Liver (tissue), 8 donors: ENCODE measurements at regions not wholly inside any gene's neighbourhood (a gene's known extent, or its start where the extent isn't known, plus 50 kb on each side); places are given as distances from the start of the nearest gene placed in this dataset.

Experiments used
- DNase-seq: peaks from one replicate; pipeline ENCODE4 v3.0.0-alpha.2; 2017; ENCODE audit warnings: low spot score
- H3K27ac ChIP-seq, 2 donors: one replicate each; pipeline ENCODE4 v1.7.0; 2013; ENCODE audit warnings: inconsistent platforms in 2 of 2, low read length in 2 of 2, control low read depth in 1 of 2, low read depth in 1 of 2, mild to moderate bottlenecking in 1 of 2
- H3K27me3 ChIP-seq, 4 donors: one replicate each; pipeline versions ENCODE4 v1.6.1 to v1.7.0; 2013; ENCODE audit warnings: low read length in 3 of 4, inconsistent platforms in 1 of 4, mild to moderate bottlenecking in 1 of 4, moderate library complexity in 1 of 4; ENCODE audit not compliant: control insufficient read depth in 4 of 4, insufficient read depth in 4 of 4
- H3K36me3 ChIP-seq, 4 donors: one replicate each; pipeline versions ENCODE4 v1.6.1 to v1.7.0; 2013; ENCODE audit warnings: low read length in 3 of 4, mild to moderate bottlenecking in 3 of 4, low read depth in 1 of 4, moderate library complexity in 1 of 4; ENCODE audit not compliant: control insufficient read depth in 4 of 4, insufficient read depth in 3 of 4
- H3K4me1 ChIP-seq, 4 donors: one replicate each; pipeline versions ENCODE4 v1.6.1 to v1.7.0; 2013; ENCODE audit warnings: low read length in 3 of 4, mild to moderate bottlenecking in 3 of 4, moderate library complexity in 1 of 4; ENCODE audit not compliant: control insufficient read depth in 4 of 4, insufficient read depth in 4 of 4
- H3K4me3 ChIP-seq, 3 donors: one replicate each; pipeline versions ENCODE4 v1.6.1 to v1.7.0; 2013; ENCODE audit warnings: low read length in 3 of 3, control low read depth in 1 of 3, low read depth in 1 of 3, mild to moderate bottlenecking in 1 of 3
- H3K9ac ChIP-seq, 2 donors: one replicate each; pipeline ENCODE4 v1.7.0; 2013; ENCODE audit warnings: low read length in 2 of 2, mild to moderate bottlenecking in 2 of 2, moderate library complexity in 2 of 2, control low read depth in 1 of 2, low read depth in 1 of 2
- H3K9me3 ChIP-seq, 4 donors: one replicate each; pipeline versions ENCODE4 v1.6.1 to v1.7.0; 2013; ENCODE audit warnings: low read length in 3 of 4; ENCODE audit not compliant: control insufficient read depth in 4 of 4
- EGR1 ChIP-seq, 2 donors: IDR thresholded peaks; 2 replicates each; pipeline ENCODE4 v1.6.1; 2016 to 2018; ENCODE audit warnings: antibody characterized with exemption in 2 of 2, low read depth in 2 of 2
- FOXA1 ChIP-seq: IDR thresholded peaks from 2 replicates; pipeline ENCODE4 v1.6.1; 2016; ENCODE audit warnings: antibody characterized with exemption
- FOXA2 ChIP-seq: IDR thresholded peaks from 2 replicates; pipeline ENCODE4 v1.6.1; 2016; ENCODE audit warnings: antibody characterized with exemption
- GABPA ChIP-seq, 2 donors: IDR thresholded peaks in 1 of 2; conservative IDR thresholded peaks in 1 of 2; 2 replicates each; pipeline ENCODE4 v1.6.1; 2016; ENCODE audit warnings: antibody characterized with exemption in 2 of 2, mild to moderate bottlenecking in 1 of 2, moderate library complexity in 1 of 2
- HNF4G ChIP-seq: IDR thresholded peaks from 2 replicates; pipeline ENCODE4 v1.6.1; 2016; ENCODE audit warnings: antibody characterized with exemption
- JUND ChIP-seq, 2 donors: IDR thresholded peaks; 2 replicates each; pipeline ENCODE4 v1.6.1; 2016; ENCODE audit warnings: antibody characterized with exemption in 2 of 2
- NR2F2 ChIP-seq: IDR thresholded peaks from 2 replicates; pipeline ENCODE4 v1.6.1; 2016; ENCODE audit warnings: antibody characterized with exemption
- RAD21 ChIP-seq, 2 donors: IDR thresholded peaks; 2 replicates each; pipeline ENCODE4 v1.6.1; 2016; ENCODE audit warnings: antibody characterized with exemption in 2 of 2, mild to moderate bottlenecking in 2 of 2
- RXRA ChIP-seq, 2 donors: IDR thresholded peaks; 2 replicates each; pipeline ENCODE4 v1.6.1; 2017 to 2018; ENCODE audit warnings: antibody characterized with exemption in 2 of 2, mild to moderate bottlenecking in 1 of 2
- TAF1 ChIP-seq: conservative IDR thresholded peaks from 2 replicates; pipeline ENCODE4 v1.6.1; 2016; ENCODE audit warnings: antibody characterized with exemption, mild to moderate bottlenecking
- YY1 ChIP-seq: IDR thresholded peaks from 2 replicates; pipeline ENCODE4 v1.6.1; 2016; ENCODE audit warnings: antibody characterized with exemption, mild to moderate bottlenecking
- WGBS: extraction: QIAGEN DNeasy Blood & Tissue Kit; methylation state at CpG from one replicate; pipeline ENCODE4 v1.1.7; 2013; 5-methylcytosine and 5-hydroxymethylcytosine counted together
- TF ChIP-seq, protein P1 (sequence below): fragments of 150-350 bp; IDR thresholded peaks from 2 replicates; pipeline ENCODE4 v1.5.1; 2017; ENCODE audit warnings: improper control_type of control experiment, low read depth, low read length; ENCODE audit not compliant: missing input control
- TF ChIP-seq, protein P2 (sequence below): IDR thresholded peaks from 2 replicates; pipeline ENCODE4 v1.6.1; 2016; ENCODE audit warnings: antibody characterized with exemption
- TF ChIP-seq, protein P3 (sequence below): IDR thresholded peaks from 2 replicates; pipeline ENCODE4 v1.6.1; 2016; ENCODE audit warnings: antibody characterized with exemption
- TF ChIP-seq, protein P4 (sequence below): IDR thresholded peaks from 2 replicates; pipeline ENCODE4 v1.6.1; 2016; ENCODE audit warnings: antibody characterized with exemption, mild to moderate bottlenecking
- donor health status: healthy.
- donor health status: healthy.
- donor health status: healthy.
- donor health status: healthy.
- donor health status: healthy.

GRCh38 chr16:51228097-51228659 is 77.1 kb upstream of the SALL1 start:
- DNase-seq, result no peak
- no peaks in the 10 kb centered on the region for H3K27me3 ChIP-seq
- 84% methylated on average over 8 of the region's 8 CpGs for WGBS
- H3K27ac ChIP-seq, result no peak overlapping the region
- H3K36me3 ChIP-seq, result no peaks in the 10 kb centered on the region
- no peak overlapping the region for H3K9ac ChIP-seq
- no peaks in the 10 kb centered on the region for H3K9me3 ChIP-seq
- no peak overlapping the region for H3K4me3 ChIP-seq
- H3K4me1 ChIP-seq, result no peaks in the 10 kb centered on the region
- no peak for TF ChIP-seq JUND (IDR thresholded peaks at IDR 0.05)
- TF ChIP-seq, protein P1, sequence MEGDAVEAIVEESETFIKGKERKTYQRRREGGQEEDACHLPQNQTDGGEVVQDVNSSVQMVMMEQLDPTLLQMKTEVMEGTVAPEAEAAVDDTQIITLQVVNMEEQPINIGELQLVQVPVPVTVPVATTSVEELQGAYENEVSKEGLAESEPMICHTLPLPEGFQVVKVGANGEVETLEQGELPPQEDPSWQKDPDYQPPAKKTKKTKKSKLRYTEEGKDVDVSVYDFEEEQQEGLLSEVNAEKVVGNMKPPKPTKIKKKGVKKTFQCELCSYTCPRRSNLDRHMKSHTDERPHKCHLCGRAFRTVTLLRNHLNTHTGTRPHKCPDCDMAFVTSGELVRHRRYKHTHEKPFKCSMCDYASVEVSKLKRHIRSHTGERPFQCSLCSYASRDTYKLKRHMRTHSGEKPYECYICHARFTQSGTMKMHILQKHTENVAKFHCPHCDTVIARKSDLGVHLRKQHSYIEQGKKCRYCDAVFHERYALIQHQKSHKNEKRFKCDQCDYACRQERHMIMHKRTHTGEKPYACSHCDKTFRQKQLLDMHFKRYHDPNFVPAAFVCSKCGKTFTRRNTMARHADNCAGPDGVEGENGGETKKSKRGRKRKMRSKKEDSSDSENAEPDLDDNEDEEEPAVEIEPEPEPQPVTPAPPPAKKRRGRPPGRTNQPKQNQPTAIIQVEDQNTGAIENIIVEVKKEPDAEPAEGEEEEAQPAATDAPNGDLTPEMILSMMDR, result no peak
- no peak for TF ChIP-seq YY1
- no peak for TF ChIP-seq RXRA (IDR thresholded peaks at IDR 0.05)
- TF ChIP-seq NR2F2, result no peak
- TF ChIP-seq, protein P2, sequence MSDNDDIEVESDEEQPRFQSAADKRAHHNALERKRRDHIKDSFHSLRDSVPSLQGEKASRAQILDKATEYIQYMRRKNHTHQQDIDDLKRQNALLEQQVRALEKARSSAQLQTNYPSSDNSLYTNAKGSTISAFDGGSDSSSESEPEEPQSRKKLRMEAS, result no peak
- no peak for TF ChIP-seq FOXA1
- TF ChIP-seq GABPA (IDR thresholded peaks at IDR 0.05 in 1 of 2, conservative IDR thresholded peaks at IDR 0.05 in 1 of 2), result no peak
- TF ChIP-seq TAF1, result no peak
- TF ChIP-seq HNF4G, result no peak
- TF ChIP-seq, protein P3, sequence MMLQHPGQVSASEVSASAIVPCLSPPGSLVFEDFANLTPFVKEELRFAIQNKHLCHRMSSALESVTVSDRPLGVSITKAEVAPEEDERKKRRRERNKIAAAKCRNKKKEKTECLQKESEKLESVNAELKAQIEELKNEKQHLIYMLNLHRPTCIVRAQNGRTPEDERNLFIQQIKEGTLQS, result no peak

DNA sequence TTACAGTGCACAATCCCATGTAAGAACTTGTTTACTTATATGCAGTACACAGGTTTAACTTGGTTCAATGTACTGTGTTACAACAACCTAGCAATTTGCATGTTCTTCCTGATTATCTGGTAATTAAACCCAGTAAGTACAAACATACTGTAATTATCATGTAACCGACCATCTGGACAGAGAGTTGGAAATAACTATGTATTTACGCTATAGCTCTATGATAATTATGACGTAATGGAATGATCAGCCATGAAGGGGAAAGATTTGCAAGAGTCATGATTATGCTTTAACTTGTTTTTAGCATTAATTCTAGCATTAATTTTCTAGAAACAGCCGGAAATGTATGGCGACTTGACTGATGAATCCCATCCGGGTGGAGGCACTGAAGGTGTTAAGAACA is 74.8 kb upstream of the SALL1 start:
- Histone ChIP-seq H3K27me3 (no peaks in the 10 kb centered on the region), H3K4me1 (no peaks in the 10 kb centered on the region), H3K27ac (no peak overlapping the region), H3K4me3 (no peak overlapping the region), H3K9me3 (no peaks in the 10 kb centered on the region), H3K36me3 (no peaks in the 10 kb centered on the region), H3K9ac (no peak overlapping the region)
- DNase-seq, result no peak
- WGBS, result 80% methylated on average over 6 of the region's 6 CpGs
- TF ChIP-seq RAD21 (IDR thresholded peaks at IDR 0.05), result no peak
- no peak for TF ChIP-seq GABPA (IDR thresholded peaks at IDR 0.05 in 1 of 2, conservative IDR thresholded peaks at IDR 0.05 in 1 of 2)
- TF ChIP-seq, protein P4, sequence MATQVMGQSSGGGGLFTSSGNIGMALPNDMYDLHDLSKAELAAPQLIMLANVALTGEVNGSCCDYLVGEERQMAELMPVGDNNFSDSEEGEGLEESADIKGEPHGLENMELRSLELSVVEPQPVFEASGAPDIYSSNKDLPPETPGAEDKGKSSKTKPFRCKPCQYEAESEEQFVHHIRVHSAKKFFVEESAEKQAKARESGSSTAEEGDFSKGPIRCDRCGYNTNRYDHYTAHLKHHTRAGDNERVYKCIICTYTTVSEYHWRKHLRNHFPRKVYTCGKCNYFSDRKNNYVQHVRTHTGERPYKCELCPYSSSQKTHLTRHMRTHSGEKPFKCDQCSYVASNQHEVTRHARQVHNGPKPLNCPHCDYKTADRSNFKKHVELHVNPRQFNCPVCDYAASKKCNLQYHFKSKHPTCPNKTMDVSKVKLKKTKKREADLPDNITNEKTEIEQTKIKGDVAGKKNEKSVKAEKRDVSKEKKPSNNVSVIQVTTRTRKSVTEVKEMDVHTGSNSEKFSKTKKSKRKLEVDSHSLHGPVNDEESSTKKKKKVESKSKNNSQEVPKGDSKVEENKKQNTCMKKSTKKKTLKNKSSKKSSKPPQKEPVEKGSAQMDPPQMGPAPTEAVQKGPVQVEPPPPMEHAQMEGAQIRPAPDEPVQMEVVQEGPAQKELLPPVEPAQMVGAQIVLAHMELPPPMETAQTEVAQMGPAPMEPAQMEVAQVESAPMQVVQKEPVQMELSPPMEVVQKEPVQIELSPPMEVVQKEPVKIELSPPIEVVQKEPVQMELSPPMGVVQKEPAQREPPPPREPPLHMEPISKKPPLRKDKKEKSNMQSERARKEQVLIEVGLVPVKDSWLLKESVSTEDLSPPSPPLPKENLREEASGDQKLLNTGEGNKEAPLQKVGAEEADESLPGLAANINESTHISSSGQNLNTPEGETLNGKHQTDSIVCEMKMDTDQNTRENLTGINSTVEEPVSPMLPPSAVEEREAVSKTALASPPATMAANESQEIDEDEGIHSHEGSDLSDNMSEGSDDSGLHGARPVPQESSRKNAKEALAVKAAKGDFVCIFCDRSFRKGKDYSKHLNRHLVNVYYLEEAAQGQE, result no peak
- TF ChIP-seq FOXA2, result no peak
- TF ChIP-seq TAF1, result no peak
- no peak for TF ChIP-seq EGR1 (IDR thresholded peaks at IDR 0.05; ENCODE audit: low read depth in 2 of 2)
- TF ChIP-seq, protein P1, result no peak
